ENCODE measurements at regions not wholly inside any gene's neighbourhood (a gene's known extent, or its start where the extent isn't known, plus 50 kb on each side); places are given as distances from the start of the nearest gene placed in this dataset.
"Not testable (repeated sequence)": the region's sequence is repeated elsewhere in the genome, so short reads cannot be mapped to it uniquely, and the experiment has no call there.

DNA sequence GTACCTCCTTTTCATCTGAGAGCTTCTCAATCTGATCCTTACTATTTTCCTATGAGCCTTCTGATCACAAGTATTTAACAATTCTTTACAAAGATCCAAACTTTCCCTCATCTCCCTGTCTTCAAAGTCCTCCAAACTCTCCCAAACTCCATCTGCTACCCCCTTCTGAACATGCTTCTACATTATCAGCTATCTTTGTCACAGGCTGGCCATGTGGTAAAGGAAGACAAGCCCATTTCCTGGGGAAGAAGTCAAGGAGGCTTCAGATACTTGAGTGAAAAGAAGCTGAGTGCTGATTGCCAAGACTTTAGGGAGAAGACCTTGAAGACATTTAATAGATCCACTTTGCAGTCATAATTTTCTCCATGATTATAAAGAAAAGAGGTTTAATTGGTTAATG lies 231.4 kb downstream of the CWH43 start:
- H3K4me3 ChIP-seq (ENCODE audit: low read length) = no peak overlapping the region
- H3K9ac ChIP-seq (ENCODE audit: low read depth, low read length) = no peak overlapping the region
- no peak overlapping the region for H3K27ac ChIP-seq (ENCODE audit: low read length)
- peaks cover 98% of the 10 kb centered on the region for H3K9me3 ChIP-seq (ENCODE audit: insufficient read depth, low read depth, low read length)
- H3K4me1 ChIP-seq (ENCODE audit: insufficient read depth, low read length) = no peaks in the 10 kb centered on the region
- no peaks in the 10 kb centered on the region for H3K36me3 ChIP-seq (ENCODE audit: insufficient read depth, low read depth, low read length)
- H3K27me3 ChIP-seq (ENCODE audit: insufficient read depth, low read length) = no peaks in the 10 kb centered on the region

DNA sequence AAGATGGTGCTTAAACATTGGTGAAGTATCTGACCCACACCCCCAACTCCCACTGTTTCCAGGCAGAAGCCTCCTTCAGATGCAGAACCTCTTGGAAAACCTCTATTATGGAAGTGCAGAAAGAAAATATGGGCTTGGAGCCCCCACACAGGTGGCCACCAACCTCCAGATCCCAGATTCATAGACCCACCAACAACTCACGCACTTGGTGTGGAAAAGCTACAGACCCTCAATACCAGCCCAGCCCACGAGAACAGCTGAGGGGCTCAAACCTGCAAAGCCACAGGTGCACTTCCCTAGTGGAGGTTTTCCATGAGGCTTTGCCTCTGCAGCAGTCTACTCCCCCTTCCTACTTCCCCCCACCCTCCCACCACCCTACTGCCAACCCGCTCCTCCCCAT lies 232.0 kb downstream of the CWH43 start:
- H3K4me3 ChIP-seq (ENCODE audit: low read length); H3K9ac ChIP-seq (ENCODE audit: low read depth, low read length); H3K4me1 ChIP-seq (ENCODE audit: insufficient read depth, low read length); H3K36me3 ChIP-seq (ENCODE audit: insufficient read depth, low read depth, low read length); H3K27me3 ChIP-seq (ENCODE audit: insufficient read depth, low read length); H3K27ac ChIP-seq (ENCODE audit: low read length): not testable (repeated sequence)
- H3K9me3 ChIP-seq (ENCODE audit: insufficient read depth, low read depth, low read length) = peaks cover 98% of the 10 kb centered on the region

DNA sequence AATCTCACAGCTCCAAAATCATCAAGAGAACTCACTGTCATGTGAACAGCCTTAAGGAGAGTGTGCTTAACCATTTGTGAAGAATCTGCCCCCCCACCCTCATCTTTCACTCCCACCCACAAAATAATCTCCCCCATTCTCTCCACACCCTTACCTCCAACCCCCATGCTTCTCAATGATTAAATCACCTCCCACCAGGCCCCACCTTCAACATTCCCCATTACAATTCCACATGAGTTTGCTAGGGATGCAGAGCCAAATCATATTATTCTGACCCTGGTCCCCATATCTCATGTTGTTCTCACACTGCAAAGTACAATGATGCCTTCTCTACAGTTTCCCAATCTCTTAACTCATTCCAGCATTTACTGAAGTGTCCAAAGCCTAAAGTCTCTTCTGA lies 232.9 kb downstream of the CWH43 start:
- not testable (repeated sequence) for H3K36me3 ChIP-seq (ENCODE audit: insufficient read depth, low read depth, low read length); H3K27me3 ChIP-seq (ENCODE audit: insufficient read depth, low read length); H3K4me1 ChIP-seq (ENCODE audit: insufficient read depth, low read length); H3K9ac ChIP-seq (ENCODE audit: low read depth, low read length); H3K27ac ChIP-seq (ENCODE audit: low read length)
- H3K9me3 ChIP-seq (ENCODE audit: insufficient read depth, low read depth, low read length) = peaks cover 92% of the 10 kb centered on the region
- H3K4me3 ChIP-seq (ENCODE audit: low read length) = peak overlapping the region; percentile 32; the same call in 1 of the 2 replicates

DNA sequence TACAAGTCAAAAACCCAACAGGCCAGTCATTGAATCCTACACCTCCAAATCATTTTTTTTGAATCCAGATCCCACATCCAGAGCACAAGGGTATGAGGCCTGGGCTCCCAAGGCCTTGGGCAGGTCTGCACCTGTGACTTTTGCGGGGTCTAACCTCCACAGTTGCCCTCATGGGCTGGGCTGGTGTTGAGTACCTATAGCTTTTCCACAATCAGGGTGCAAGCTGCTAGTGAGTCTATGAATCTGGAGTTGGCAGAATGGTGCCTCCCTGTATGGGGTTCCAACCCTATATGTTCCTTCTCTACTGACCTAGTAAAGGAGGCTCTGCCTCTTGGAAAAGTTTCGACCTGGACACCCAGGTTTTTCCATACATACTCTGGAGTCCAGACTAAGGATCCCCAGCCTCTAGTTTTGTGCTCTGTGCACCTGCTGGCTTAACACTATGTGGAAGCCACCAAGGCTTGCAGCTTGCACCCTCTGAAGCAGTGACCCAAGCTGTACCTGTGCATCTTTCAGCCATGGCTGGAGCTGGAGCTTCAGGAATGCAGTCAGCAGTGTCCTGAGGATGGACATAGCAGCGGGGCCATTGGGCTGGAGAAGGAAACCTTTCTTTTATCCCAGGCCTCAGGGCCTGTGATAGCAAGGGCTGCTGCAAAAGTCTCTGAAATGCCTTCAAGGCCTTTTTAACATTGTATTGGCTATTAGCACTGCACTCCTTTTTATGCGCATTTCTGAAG lies 233.6 kb downstream of the CWH43 start:
- H3K9me3 ChIP-seq (ENCODE audit: insufficient read depth, low read depth, low read length) = peaks cover 88% of the 10 kb centered on the region
- H3K36me3 ChIP-seq (ENCODE audit: insufficient read depth, low read depth, low read length); H3K27me3 ChIP-seq (ENCODE audit: insufficient read depth, low read length); H3K9ac ChIP-seq (ENCODE audit: low read depth, low read length); H3K27ac ChIP-seq (ENCODE audit: low read length); H3K4me1 ChIP-seq (ENCODE audit: insufficient read depth, low read length): not testable (repeated sequence)
- peak overlapping the region; percentile 32; the same call in 1 of the 2 replicates for H3K4me3 ChIP-seq (ENCODE audit: low read length)

DNA sequence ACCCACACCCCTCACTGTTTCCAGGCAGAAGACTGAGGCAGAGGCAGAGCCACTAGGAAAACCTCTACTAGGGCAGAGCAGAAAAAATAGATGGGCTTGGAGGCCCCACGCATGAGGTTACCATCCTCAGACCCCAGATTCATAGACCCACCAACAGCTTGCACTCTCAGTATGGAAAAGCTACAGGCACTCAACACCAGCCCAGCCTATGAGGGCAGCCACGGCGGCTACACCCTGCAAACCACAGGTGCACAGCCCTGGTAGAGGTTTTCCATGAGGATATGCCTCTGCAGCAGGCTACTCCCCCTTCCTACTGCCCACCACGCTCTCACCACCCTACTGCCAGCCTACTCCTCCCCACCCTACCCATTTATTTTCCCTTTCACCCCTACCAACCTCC lies 235.1 kb downstream of the CWH43 start:
- Histone ChIP-seq H3K27ac (ENCODE audit: low read length) (no peak overlapping the region), H3K9ac (ENCODE audit: low read depth, low read length) (no peak overlapping the region), H3K27me3 (ENCODE audit: insufficient read depth, low read length) (no peaks in the 10 kb centered on the region), H3K36me3 (ENCODE audit: insufficient read depth, low read depth, low read length) (no peaks in the 10 kb centered on the region), H3K4me3 (ENCODE audit: low read length) (0 out of 2 replicates have a peak overlapping the region, but pooled peaks have one; percentile 2), H3K4me1 (ENCODE audit: insufficient read depth, low read length) (no peaks in the 10 kb centered on the region), H3K9me3 (ENCODE audit: insufficient read depth, low read depth, low read length) (peaks cover 74% of the 10 kb centered on the region)

DNA sequence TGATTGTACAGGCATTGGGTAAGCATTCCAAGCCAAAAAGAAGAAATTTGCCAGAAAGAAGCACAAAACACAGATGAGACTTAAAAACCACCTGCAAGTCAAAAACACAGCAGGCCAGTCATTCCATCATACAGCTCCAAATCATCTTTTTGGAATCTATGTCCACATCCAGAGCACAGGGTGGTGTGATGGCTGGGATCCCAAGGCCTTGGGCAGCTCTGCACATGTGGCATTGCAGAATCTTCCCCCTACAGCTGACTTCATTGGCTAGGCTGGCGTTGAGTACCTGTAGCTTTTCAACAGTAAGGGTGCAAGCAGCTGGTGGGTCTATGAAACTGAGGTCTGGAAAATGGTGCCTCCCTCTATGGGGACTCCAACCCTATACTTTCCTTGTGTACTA lies 236.7 kb downstream of the CWH43 start:
- H3K36me3 ChIP-seq (ENCODE audit: insufficient read depth, low read depth, low read length); H3K4me1 ChIP-seq (ENCODE audit: insufficient read depth, low read length); H3K27me3 ChIP-seq (ENCODE audit: insufficient read depth, low read length); H3K4me3 ChIP-seq (ENCODE audit: low read length); H3K27ac ChIP-seq (ENCODE audit: low read length); H3K9ac ChIP-seq (ENCODE audit: low read depth, low read length): not testable (repeated sequence)
- H3K9me3 ChIP-seq (ENCODE audit: insufficient read depth, low read depth, low read length) = peaks cover 62% of the 10 kb centered on the region

DNA sequence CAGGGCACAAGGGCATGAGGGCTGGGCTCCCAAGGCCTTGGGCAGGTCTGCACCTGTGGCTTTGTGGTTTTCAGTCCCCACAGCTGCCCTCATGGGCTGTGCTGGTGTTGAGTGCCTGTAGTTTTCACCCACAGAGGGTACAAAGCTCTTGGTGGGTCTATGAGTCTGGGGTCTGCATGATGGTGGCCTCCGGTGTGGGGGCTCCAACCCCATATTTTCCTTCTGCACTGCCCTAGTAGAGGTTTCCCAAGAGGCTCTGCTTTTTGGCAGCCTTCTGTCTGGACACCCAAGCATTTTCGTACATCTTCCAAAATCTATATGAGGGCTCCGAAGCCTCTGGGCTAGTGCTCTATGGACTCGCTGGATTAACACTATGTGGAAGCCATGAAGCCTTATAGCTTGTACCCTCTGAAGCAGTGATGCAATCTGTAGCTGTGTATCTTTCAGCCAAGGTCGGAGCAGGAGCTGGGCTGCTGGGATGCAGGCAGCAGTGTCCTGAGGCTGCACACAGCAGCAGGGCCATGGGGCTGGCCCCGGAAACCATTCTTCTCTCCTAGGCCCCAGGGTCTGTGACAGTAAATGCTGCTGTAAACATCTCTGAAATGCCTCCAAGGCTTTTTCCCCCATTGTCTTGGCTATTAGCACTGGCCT lies 240.3 kb downstream of the CWH43 start:
- not testable (repeated sequence) for H3K4me1 ChIP-seq (ENCODE audit: insufficient read depth, low read length); H3K27ac ChIP-seq (ENCODE audit: low read length); H3K9ac ChIP-seq (ENCODE audit: low read depth, low read length); H3K4me3 ChIP-seq (ENCODE audit: low read length); H3K27me3 ChIP-seq (ENCODE audit: insufficient read depth, low read length); H3K36me3 ChIP-seq (ENCODE audit: insufficient read depth, low read depth, low read length)
- H3K9me3 ChIP-seq (ENCODE audit: insufficient read depth, low read depth, low read length) = peaks cover 35% of the 10 kb centered on the region

DNA sequence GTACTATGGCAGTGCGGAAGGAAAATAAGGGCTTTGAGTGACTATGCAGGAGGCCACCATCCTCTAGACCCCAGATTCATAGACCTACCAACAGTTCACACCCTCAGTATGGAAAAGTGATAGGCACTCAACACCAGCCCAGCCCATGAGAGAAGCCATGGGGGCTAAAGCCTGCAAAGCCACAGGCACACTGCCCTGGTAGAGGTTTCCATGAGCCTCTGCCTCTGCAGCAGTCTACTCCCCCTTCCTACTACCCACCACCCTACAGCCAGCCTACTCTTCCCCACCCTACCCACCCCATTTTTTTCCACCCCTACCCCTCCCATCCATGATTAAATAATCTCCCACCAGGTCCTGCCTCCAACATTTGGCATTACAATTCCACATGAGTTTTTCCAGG lies 241.9 kb downstream of the CWH43 start:
- H3K27ac ChIP-seq (ENCODE audit: low read length); H3K27me3 ChIP-seq (ENCODE audit: insufficient read depth, low read length); H3K9ac ChIP-seq (ENCODE audit: low read depth, low read length); H3K4me3 ChIP-seq (ENCODE audit: low read length); H3K36me3 ChIP-seq (ENCODE audit: insufficient read depth, low read depth, low read length); H3K4me1 ChIP-seq (ENCODE audit: insufficient read depth, low read length): not testable (repeated sequence)
- peaks cover 26% of the 10 kb centered on the region for H3K9me3 ChIP-seq (ENCODE audit: insufficient read depth, low read depth, low read length)

DNA sequence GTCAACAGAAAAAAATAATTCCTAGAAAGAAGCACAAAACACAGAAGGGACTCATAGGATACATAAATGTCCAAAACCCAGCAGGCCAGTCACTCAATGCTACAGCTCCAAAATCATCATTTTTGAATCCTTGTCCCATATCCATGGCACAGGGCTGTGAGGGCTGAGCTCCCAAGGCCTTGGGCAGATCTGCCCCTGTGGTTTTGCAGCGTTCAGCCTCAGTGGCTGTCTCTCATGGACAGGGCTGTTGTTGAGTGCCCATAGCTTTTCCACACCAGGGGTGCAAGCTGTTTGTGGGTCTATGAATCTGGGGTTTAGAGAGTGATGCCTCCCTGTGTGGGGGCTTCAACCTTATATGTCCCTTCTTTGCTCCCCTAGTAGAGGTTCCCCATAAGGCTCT lies 243.2 kb downstream of the CWH43 start:
- H3K4me3 ChIP-seq (ENCODE audit: low read length); H3K4me1 ChIP-seq (ENCODE audit: insufficient read depth, low read length); H3K36me3 ChIP-seq (ENCODE audit: insufficient read depth, low read depth, low read length); H3K27me3 ChIP-seq (ENCODE audit: insufficient read depth, low read length); H3K9ac ChIP-seq (ENCODE audit: low read depth, low read length); H3K27ac ChIP-seq (ENCODE audit: low read length): not testable (repeated sequence)
- H3K9me3 ChIP-seq (ENCODE audit: insufficient read depth, low read depth, low read length) = peaks cover 25% of the 10 kb centered on the region

DNA sequence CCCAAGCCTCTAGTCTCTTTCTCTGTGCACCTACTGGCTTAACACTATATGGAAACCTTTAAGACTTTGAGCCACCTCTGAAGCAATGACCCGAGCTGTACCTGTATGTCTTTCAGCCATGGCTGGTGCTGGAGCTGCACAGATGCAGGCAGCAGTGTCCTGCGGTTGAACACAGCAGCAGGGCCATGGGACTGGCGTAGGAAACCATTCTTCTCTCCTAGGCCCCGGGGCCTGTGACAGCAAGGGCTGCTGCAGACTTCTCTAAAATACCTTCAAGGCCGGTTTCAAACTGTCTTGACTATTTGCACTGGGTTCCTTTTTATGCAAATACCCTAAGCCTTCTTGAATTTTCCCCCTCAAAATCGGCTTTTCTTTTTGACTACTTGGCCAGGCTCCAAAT lies 243.6 kb downstream of the CWH43 start:
- not testable (repeated sequence) for H3K9ac ChIP-seq (ENCODE audit: low read depth, low read length); H3K4me1 ChIP-seq (ENCODE audit: insufficient read depth, low read length); H3K4me3 ChIP-seq (ENCODE audit: low read length)

DNA sequence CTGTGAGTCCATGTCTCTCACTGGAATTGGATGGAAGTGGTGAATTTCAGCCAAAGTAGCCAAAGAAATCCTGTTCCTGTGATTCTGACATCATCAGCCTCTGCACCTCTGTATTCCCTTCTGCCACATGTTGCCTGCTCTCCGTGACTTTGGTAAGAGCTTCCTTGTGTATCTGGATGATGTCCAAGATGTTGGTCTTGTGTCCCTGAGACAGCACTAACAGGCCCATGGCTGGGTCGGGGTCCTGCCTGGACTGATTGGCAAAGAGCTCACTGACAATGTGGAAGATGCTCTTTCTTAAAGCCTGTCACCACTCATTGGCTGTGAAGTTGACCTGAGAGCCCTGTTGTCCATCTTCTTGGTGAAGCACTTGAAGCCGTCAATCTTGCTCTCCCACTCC lies 247.3 kb downstream of the CWH43 start:
- peaks cover 40% of the 10 kb centered on the region for H3K9me3 ChIP-seq (ENCODE audit: insufficient read depth, low read depth, low read length)

More for the DNA sequence above, 243.6 kb downstream of the CWH43 start:
- not testable (repeated sequence) for H3K27ac ChIP-seq (ENCODE audit: low read length); H3K36me3 ChIP-seq (ENCODE audit: insufficient read depth, low read depth, low read length); H3K27me3 ChIP-seq (ENCODE audit: insufficient read depth, low read length)
- H3K9me3 ChIP-seq (ENCODE audit: insufficient read depth, low read depth, low read length) = peaks cover 25% of the 10 kb centered on the region

DNA sequence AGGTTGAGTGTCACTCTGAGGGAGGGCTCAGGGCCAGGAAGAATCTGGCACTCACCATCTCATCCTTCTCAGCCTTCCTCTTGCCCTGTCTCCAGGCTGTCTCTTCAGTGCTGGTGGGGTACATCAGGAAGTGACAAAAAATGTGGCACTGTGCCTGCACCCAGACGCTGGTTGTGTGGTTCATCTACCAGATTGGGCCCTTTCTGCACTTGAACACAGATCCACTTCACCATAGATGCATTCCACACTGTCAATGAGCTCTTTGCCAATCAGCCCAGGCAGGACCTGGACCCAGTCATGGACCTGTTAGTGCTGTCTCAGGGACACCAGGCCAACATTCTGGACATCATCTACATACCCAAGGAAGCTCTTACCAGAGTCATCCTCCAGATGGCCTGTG lies 247.7 kb downstream of the CWH43 start:
- not testable (repeated sequence) for H3K4me3 ChIP-seq (ENCODE audit: low read length); H3K9ac ChIP-seq (ENCODE audit: low read depth, low read length)
- H3K9me3 ChIP-seq (ENCODE audit: insufficient read depth, low read depth, low read length) = peaks cover 41% of the 10 kb centered on the region

More for the DNA sequence above, 247.3 kb downstream of the CWH43 start:
- H3K4me1 ChIP-seq (ENCODE audit: insufficient read depth, low read length); H3K27ac ChIP-seq (ENCODE audit: low read length); H3K4me3 ChIP-seq (ENCODE audit: low read length); H3K27me3 ChIP-seq (ENCODE audit: insufficient read depth, low read length); H3K36me3 ChIP-seq (ENCODE audit: insufficient read depth, low read depth, low read length); H3K9ac ChIP-seq (ENCODE audit: low read depth, low read length): not testable (repeated sequence)

More for the DNA sequence above, 247.7 kb downstream of the CWH43 start:
- H3K4me1 ChIP-seq (ENCODE audit: insufficient read depth, low read length); H3K27ac ChIP-seq (ENCODE audit: low read length); H3K36me3 ChIP-seq (ENCODE audit: insufficient read depth, low read depth, low read length); H3K27me3 ChIP-seq (ENCODE audit: insufficient read depth, low read length): not testable (repeated sequence)
